ENCODE measurements at regions not wholly inside any gene's neighbourhood (a gene's known extent, or its start where the extent isn't known, plus 50 kb on each side); places are given as distances from the start of the nearest gene placed in this dataset.

DNA sequence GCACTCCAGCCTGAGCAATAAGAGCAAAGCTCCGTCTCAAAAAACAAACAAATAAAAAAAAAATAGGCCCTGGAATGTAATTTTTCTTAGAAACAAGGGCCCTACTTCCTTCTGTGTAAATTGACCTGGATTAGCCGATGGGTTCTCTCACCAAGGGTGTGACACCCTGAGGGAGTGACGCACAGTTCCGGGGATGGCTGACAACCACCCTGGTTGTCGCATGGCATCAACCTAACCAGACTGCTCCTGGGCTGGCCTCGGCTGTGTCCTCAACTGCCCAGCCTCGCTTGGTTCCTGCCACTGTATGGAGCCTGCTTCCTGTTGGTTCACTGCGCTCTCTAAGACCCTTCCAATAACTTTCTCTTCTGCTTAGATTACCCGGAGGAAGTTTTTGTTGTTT lies 51.2 kb upstream of the SPATA31D4 start:
- Mint-ChIP-seq H3K27me3 (ENCODE audit: unreplicated experiment) (no peaks in the 10 kb centered on the region), H3K4me3 (ENCODE audit: low read depth, unreplicated experiment) (no peak overlapping the region), H3K9me3 (ENCODE audit: low read depth, unreplicated experiment) (no peaks in the 10 kb centered on the region), H3K4me1 (ENCODE audit: low read depth, unreplicated experiment) (peaks cover 10% of the 10 kb centered on the region), H3K36me3 (ENCODE audit: insufficient read depth, unreplicated experiment) (no peaks in the 10 kb centered on the region), H3K27ac (ENCODE audit: unreplicated experiment) (no peak overlapping the region)
- TF ChIP-seq, protein P1, sequence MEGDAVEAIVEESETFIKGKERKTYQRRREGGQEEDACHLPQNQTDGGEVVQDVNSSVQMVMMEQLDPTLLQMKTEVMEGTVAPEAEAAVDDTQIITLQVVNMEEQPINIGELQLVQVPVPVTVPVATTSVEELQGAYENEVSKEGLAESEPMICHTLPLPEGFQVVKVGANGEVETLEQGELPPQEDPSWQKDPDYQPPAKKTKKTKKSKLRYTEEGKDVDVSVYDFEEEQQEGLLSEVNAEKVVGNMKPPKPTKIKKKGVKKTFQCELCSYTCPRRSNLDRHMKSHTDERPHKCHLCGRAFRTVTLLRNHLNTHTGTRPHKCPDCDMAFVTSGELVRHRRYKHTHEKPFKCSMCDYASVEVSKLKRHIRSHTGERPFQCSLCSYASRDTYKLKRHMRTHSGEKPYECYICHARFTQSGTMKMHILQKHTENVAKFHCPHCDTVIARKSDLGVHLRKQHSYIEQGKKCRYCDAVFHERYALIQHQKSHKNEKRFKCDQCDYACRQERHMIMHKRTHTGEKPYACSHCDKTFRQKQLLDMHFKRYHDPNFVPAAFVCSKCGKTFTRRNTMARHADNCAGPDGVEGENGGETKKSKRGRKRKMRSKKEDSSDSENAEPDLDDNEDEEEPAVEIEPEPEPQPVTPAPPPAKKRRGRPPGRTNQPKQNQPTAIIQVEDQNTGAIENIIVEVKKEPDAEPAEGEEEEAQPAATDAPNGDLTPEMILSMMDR (IDR thresholded peaks at IDR 0.05; ENCODE audit: unreplicated experiment): no peak
- BruUV-seq (replicated peaks): no TSS peak
- DNase-seq: no peak
- CTCF ChIA-PET: interaction anchor here (0.7 kb wide), 1 partner anchor 102 kb away, joined by 4 read pairs; no protein-coding TSS in a partner anchor
- intact Hi-C loops (cut with micrococcal nuclease; ENCODE audit: unreplicated experiment): no loop called here
